Inferior parietal cortex (tissue), 1 donor: ENCODE measurements at regions not wholly inside any gene's neighbourhood (a gene's known extent, or its start where the extent isn't known, plus 50 kb on each side); places are given as distances from the start of the nearest gene placed in this dataset.

ENCODE experiments used
- DNase-seq: peaks from one replicate; pipeline ENCODE4 v3.0.0-alpha.2; 2016; ENCODE audit errors: extremely low spot score

GRCh38 chr13:111476197-111476596, 155.8 kb downstream of the TEX29 start:
- no peak for DNase-seq

- DNase-seq: no peak
Observed at GRCh38 chr13:111479412-111479811, 159.0 kb downstream of the TEX29 start.

GRCh38 chr13:111480503-111480902, 160.1 kb downstream of the TEX29 start:
- no peak for DNase-seq

- no peak for DNase-seq
Observed at GRCh38 chr13:111480976-111481375, 160.5 kb downstream of the TEX29 start.

- DNase-seq: no peak
Observed at GRCh38 chr13:111482126-111482525, 161.7 kb downstream of the TEX29 start.

GRCh38 chr13:111482806-111483620, 162.6 kb downstream of the TEX29 start:
- no peak for DNase-seq

GRCh38 chr13:111483621-111483987, 163.2 kb downstream of the TEX29 start:
- no peak for DNase-seq

GRCh38 chr13:111484141-111484925, 163.9 kb downstream of the TEX29 start:
- no peak for DNase-seq

- DNase-seq: no peak
Observed at GRCh38 chr13:111484959-111485358, 164.5 kb downstream of the TEX29 start.

GRCh38 chr13:111485491-111486250, 165.2 kb downstream of the TEX29 start:
- DNase-seq: no peak

GRCh38 chr13:111486331-111486730, 165.9 kb downstream of the TEX29 start:
- no peak for DNase-seq

- no peak for DNase-seq
Observed at GRCh38 chr13:111486801-111487200, 166.4 kb downstream of the TEX29 start.

- no peak for DNase-seq
Observed at GRCh38 chr13:111488486-111489132, 168.2 kb downstream of the TEX29 start.

- no peak for DNase-seq
Observed at GRCh38 chr13:111489301-111489700, 168.9 kb downstream of the TEX29 start.

- DNase-seq: no peak
Observed at GRCh38 chr13:111490611-111491010, 170.2 kb downstream of the TEX29 start.

GRCh38 chr13:111491021-111491420, 170.6 kb downstream of the TEX29 start:
- no peak for DNase-seq

- DNase-seq: no peak
Observed at GRCh38 chr13:111491659-111492058, 171.2 kb downstream of the TEX29 start.

- DNase-seq: no peak
Observed at GRCh38 chr13:111492341-111492950, 172.0 kb downstream of the TEX29 start.

- no peak for DNase-seq
Observed at GRCh38 chr13:111492958-111493357, 172.5 kb downstream of the TEX29 start.

- no peak for DNase-seq
Observed at GRCh38 chr13:111493468-111493867, 173.0 kb downstream of the TEX29 start.

GRCh38 chr13:111494641-111495040, 174.2 kb downstream of the TEX29 start:
- DNase-seq: no peak
